Right renal cortex interstitium (tissue), 3 donors: ENCODE measurements at regions not wholly inside any gene's neighbourhood (a gene's known extent, or its start where the extent isn't known, plus 50 kb on each side); places are given as distances from the start of the nearest gene placed in this dataset.
"Not testable (repeated sequence)": the region's sequence is repeated elsewhere in the genome, so short reads cannot be mapped to it uniquely, and the experiment has no call there.

Source experiments
- DNase-seq, 3 donors: peaks; one replicate each; pipeline ENCODE4 v3.0.0-alpha.2; 2013; ENCODE audit warnings: low read depth in 3 of 3, low spot score in 2 of 3

DNA sequence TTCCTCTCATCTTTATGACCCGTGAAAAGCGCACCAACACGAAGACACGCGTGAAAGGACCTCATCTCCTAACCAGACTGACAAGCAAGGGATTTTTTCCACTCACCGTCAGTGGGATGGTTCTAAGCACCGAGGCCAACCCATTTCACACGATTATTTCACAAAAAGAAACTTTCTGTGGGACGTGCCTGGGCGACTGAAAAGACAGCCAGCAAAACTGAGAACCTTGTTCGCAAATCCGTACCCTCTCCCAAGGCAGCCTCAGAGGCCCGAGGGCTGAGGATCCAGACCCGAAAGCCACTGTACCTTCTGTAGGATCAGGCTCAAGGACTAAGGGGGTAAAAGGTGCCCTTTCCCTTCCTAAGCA is 84.9 kb upstream of the METTL9 start:
- not testable (repeated sequence) for DNase-seq

DNA sequence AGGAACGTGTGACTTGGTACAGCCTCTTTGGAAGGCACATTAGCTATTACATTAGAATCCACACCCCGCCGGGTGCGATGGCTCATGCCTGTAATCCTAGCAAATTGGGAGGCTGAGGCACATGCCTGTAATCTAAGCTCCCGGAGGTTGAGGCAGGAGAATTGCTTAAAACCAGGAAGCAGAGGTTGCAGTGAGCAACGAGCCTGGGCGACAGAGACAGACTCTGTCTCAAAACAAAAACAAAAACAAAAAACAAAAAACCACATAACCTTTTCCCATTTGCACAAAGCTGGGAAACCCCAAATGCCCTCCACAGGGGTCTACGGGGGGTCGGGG is 82.7 kb upstream of the METTL9 start:
- DNase-seq = not testable (repeated sequence)

DNA sequence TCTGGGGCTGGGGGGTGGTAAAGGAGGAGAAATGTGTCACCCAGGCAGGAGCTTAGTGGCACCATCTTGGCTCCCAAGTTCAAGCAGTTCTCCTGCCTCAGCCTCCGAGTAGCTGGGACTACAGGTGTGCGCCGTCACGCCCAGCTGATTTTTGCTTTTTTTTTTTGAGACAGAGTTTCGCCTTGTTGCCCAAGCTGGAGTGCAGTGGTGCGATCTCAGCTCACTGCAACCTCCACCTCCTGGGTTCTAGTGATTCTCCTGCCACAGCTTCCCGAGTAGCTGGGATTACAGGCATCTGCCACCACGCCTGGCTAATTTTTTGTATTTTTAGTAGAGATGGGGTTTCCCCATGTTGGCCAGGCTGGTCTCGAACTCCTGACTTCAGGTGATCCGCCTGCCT is 82.1 kb upstream of the METTL9 start:
- not testable (repeated sequence) for DNase-seq

DNA sequence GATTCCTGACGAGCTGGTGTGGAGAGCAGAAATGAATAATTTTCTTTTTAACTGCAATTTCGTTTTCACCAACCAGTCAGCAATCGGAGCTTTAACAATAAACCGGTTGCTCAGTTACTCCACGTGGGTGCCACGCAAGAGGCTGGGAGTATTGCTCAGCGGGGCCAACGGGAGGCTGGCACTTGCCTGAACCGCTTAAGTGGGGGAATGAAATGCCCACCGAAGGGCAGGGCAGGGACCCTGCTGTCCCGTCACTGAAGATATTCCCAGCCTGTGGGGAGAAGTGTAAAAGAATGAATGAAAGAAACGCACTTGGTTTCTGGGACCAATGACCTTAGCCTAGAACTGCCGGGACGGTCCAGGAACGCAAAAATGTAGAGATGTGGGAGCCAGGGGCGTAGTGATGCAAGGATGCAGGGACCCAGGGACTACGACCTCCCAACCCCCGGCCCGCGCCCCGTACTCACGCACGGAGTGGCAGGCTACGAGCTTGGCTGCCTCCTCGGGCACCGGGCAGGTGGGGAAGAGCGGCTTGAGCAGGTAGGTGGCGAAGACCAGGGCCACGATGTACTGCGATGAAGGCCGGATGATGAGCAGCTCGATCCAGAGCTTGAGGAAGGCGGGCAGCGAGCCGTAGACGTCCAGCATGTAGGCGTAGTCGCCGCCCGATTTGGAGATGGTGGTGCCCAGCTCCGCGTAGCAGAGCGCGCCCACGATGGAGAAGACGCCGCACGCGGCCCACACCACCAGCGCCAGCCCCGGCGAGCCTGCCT is 79.8 kb upstream of the METTL9 start:
- DNase-seq = not testable (repeated sequence)

DNA sequence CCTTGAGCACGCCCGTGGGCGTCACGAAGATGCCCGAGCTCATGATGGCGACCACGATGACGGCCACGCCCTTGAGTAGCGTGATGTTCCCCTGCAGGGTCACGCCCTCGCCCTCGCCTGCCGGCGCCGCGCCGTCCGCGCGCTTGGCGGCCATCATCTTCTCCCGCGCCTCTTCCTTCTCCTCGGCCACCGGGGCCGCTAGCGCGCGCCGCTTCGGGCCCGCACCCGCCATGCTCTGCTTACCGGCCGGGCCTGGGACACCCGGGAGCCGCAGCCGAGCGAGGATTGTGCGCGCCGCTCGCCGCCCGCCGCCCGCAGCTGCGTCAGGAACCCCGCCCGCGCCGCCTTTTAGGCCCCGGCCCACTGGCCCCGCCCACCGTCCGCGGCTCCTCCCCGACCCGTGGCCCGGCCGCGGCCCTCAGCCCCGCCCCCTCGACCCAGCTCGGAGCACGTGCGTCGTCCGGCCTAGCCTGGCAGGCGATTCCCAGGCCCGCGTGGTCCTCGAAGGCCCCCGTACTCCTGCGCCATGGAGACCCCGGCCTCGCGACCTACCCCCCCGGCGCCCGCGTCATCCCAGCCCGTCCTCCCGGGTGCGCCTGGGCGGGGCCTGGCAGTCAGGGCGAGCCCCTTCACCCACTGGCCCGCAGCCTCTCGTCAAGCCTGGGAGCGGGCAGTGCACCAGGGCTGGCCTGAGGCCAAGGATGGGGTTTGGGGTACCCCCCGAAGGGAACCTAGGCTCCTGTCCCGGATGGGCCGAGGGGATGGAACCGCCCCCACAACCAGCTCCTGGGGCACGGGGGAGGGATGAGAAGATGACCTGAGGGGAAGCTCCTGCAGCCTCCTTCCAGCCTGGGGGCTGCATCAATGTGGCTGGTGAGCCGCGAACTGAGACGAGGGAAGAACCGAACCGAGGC is 79.0 kb upstream of the METTL9 start:
- DNase-seq = peak; percentile 78 to 92 (median 83)

DNA sequence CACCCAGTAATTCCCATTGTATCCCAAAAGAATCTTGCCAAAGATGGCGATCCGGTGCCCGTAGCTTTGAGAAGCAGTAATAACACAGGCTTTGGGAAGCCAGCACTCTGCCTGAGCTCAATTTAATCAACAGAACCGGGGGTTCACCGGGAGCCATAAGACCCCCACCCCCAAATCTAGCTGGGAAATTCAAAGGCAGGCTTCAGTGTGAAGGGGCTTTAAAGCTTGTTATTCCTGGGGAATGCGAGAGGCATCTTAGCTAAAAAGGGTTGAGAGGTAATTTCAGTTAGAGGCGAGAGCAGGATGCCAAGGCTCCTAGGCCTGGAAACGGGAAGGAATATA is 78.4 kb upstream of the METTL9 start:
- DNase-seq = not testable (repeated sequence)

DNA sequence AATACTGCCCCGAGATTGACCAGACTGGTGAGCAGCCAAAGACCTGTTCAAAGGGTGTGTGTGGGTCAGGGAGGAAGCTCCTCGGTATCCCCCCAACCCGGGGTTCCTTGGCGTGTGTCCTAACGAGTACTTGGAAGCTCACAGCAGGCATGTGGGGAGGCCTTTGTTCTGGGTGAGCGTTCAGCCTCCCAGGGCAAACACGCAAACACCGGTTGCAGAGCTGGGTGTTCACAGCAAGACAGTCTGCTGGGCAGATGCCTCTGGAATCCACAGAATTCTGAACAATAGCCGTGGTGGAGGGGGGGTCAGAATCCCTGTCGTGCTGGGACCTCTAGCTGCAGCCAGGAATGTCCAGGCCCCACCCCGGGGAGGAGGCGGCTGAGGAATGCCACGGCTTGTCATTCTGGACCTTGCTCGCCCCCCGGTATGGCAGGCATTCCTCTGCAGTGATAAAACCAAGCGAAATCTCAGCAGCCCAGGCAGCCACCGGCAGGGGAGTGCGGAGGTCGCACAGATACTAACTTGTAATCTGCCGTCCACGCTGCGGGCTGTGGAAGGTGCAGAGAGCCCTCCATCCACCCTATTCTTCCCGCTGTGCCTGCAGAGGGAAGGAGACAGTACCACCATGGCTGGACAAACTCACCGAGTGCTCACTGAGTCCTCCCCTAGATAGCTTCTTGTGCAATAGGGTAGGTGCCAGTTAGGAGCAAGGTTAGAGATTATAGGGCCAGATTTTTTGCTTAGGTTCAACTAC is 77.8 kb upstream of the METTL9 start:
- not testable (repeated sequence) for DNase-seq

DNA sequence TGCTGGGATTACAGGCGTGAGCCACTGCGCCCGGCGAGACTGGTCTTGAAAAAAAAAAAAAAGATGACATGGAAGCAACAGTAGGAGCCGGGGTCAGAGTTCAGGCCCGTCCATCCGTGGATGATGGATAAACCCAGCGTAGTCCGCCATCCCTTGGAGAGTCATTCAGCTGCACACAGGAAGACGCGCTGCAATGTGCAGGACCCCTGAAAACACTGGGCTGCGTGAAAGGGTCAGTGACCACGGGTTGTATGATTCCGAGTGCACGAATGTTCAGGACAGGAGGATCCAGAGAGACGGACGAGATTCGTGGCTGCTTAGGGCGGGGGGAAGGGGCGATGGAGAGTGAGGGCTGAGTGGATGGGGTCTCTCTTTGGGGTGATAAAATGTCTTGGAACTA is 76.5 kb upstream of the METTL9 start:
- not testable (repeated sequence) for DNase-seq

DNA sequence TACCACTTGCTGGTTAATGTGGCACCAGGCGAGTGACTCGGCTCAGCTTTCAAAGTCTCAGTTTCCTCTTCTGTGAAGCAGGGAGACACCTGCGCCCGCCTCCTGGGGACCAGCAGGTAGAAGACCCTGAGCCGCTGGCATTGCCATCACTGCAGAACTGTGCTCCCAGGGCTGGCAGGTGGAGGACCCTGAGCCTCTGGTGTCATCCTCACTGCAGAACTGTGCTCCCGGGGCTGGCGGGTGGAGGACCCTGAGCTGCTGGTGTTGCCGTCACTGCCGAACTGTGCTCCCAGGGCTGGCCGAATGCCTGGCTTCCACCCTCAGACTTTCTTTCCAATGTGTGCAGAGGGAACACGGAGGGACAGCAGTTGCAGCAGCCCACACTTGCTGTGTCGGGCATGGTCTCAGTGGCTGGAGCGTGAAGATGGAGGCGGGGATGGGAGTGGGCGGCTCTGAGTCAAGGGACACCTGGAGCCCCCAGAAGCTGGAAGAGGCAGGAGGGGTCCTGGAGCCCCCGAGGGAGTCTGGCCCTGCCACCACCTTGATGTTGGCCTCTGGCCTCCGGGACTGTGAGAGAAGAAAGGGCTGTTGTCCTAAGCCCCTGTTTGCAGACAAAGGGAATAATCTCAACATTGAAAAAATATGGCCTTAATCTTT is 75.8 kb upstream of the METTL9 start:
- DNase-seq = no peak

DNA sequence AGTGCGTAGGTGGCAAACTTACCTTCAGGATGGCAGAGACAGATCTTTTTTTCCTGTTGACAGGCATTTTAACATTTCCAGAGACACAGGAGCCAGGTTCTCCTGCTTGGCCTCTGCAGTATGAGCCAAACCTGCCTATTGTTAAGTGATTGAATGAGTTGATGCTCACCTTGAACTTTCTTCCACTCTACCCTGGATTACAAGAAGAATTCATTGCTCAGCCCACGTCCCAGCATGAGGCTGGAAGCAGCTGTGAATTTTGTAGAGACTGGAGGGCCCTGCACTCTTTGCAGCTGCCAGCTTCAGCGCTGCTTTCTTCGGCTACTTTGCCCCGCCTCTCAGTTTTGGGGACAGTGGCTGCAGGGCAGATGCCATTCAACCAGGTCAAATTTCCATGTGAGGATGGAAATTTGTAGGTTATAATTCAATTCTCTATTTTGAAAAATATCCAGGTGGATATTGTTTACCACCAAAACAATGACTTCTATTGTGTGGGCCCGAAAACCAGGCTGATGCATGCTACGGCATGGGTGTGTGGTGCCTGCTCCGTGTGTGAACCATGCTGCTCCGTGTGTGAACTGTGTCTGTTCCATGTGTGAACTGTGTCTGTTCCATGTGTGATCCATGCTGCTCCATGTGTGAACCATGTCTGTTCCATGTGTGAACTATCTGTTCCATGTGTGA is 75.2 kb upstream of the METTL9 start:
- DNase-seq = no peak

DNA sequence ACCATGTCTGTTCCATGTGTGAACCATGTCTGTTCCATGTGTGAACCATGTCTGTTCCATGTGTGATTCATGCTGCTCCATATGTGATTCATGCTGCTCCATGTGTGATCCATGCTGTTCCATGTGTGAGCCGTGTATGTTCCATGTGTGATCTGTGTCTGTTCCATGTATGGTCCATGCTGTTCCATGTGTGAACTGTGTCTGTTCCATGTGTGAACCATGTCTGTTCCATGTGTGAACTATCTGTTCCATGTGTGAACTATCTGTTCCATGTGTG is 74.7 kb upstream of the METTL9 start:
- DNase-seq = not testable (repeated sequence)

DNA sequence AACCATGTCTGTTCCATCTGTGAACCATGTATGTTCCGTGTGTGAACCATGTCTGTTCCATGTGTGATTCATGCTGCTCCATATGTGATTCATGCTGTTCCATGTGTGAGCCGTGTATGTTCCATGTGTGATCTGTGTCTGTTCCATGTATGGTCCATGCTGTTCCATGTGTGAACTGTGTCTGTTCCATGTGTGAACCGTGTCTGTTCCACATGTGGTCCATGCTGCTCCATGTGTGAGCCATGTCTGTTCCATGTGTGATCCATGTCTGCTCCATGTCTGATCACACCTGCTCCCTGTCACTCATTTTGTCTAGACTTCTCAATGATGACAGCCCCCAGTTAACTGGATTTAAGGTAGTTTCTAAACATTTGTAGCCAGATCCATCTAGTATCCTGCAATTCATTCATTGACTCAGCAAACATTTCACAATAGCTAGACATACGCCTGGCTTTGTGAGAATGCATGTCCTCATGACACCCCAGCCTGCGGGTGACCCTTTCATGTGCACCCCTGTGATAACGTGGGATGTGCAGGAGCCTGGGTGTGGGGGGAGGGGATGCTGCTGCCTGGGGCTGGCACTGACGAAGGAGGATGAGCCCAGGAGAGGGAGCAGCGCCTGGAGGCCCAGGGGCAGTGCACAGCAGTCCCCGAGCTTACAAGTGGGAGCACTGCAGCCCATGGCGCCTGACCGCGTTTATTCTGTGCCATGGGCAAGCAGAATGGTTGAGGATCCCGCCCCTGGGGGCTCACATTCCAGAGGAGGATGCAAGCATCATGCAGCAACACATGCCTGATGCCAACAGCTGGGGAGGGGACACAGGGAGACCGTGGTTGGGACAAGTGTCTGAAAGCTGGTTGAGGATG is 74.1 kb upstream of the METTL9 start:
- DNase-seq = not testable (repeated sequence)

DNA sequence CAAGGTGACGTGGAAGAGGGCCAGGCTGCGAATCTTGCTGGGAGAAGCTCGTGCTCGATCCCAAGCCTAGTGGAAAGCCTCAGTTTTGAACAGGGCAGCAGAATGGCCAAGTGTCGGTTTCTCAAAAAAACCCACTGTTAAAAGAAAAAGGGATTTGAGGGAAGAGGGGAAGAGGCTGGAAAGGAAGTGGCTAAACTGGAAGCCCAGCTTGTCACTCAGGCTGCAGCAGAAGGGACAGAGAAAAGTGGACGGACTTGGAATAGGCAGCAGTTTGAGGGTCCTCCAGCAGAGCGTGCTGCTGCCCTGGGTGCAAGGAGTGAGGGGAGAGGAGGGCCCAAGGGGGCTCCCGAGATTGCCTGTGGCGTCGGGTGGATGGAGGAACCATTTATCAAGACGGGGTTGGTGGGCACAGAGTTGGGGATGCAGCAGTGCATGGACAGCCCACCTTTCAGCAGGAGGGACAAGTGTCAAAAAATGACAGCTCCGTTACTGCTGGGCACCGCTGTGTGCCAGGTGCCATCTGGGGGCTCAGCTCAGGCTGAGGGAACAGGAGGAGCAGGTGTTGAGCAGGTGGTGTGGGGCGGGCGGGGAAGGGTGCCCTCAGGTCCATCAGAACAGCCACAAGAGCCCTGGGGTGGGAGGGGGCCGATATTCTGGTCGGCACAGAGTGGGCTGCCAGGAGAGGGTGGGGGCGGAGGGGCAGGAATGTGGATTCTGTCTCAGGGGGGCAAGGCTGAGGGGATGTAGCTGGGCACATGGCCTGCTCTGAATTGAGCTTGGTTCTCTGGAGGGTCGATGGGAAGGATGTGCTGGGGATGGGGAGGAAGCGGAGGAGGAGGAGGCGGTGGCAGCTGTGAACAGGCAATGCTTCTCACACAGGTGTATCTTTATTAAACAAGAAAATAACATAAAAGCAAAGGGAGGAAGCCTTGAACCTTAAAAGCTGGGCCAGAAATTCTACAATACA is 73.1 kb upstream of the METTL9 start:
- DNase-seq = not testable (repeated sequence)

DNA sequence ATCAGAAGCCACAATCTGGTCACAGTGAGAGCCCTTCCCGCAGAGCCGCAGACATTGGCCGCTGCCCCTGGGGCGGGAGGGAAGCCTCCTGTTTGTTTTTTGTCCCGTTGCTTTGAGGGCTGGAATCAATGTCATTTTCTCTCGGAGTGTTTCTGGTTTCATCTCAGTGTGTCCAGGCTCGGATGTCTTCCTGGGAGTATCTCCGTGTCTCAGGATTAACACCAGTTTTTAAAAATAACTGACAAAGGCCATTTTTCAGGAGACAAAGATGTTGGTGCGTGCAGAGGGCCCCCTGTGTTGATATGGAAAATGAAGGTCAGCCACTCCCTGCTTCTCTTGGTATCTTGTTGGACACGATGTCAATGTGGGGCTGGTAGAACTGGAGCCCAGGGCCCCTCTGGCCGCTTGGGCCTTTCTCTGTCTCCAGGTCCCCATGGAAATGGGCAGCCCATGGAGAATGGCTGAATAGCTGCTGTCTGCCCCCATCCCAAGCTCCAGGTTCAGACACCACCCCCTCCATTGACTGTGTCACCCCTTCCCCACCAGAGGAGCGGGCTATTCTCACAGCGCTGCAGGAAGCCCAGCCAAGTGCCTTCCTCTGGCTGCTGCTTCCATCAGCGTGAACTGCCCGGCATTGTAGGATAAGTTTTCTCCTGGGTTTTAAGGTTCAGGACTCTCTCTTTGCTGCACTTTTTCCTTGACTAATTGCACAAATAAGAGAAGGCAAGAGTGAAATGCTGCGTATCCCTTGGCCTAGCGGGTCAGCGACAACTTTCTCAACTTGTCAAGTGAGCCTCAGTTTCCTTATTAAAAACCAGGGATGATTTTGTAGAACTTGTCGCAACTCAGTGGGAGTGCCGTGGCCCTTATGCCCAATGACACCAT is 72.2 kb upstream of the METTL9 start:
- no peak for DNase-seq

DNA sequence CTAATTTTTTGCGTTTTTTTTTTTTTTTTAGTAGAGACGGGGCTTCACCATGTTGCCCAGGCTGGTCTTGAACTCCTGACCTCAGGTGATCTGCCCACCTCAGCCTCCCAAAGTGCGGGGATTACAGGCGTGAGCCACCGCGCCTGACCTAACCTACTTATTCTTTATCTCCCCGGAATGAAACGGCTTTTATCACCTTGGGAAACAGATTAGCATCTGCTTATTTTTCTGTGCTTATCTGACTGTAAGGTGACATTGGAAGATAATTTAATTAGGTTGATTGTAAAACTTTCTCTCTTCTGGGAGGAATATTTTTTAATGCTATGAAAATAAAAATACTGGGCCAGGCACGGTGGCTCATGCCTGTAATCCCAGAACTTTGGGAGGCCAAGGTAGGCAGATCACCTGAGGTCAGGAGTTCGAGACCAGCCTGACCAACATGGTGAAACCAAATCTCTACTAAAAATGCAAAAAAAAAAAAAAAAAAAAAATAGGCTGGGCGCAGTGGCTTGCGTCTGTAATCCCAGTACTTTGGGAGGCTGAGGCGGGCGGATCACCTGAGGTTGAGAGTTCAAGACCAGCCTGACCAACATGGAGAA is 70.2 kb upstream of the METTL9 start:
- DNase-seq = not testable (repeated sequence)

DNA sequence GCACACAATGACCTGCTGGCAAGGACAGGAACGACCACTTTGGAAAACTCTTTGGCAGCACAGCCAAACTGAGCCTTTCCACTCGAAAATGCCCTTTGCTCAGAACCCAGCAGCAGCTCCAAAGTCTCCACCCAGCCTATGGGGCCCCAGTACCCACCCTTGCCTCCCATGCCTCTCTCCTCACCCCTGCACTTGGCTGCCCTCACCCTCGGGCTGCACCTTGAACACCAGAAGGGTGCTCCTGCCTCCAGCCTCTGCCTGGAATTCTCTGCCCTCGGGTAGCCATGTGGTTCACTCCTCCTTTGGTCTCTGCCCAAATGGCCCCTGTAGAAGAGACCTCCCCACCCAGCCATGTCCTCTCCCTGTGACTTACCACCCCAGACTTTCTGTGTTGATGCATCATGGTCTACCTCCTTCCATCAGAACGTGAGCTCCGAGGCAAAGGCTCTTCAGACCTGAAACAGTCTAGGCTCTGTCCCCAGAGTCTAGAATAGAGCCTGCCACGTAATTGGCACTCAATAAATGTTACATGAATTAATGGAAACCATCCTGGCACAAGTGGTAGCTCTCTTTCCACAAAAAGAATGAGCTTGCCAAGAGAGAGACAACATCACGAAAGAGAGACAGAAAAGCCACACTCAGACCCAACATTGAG is 68.5 kb upstream of the METTL9 start:
- DNase-seq = not testable (repeated sequence)
